Testis (tissue), 2 donors: ENCODE measurements at regions not wholly inside any gene's neighbourhood (a gene's known extent, or its start where the extent isn't known, plus 50 kb on each side); places are given as distances from the start of the nearest gene placed in this dataset.

ENCODE experiments used
- DNase-seq: peaks from one replicate; pipeline ENCODE4 v3.0.0-alpha.2; 2019
- H3K27ac ChIP-seq, 2 donors: fragments of 200-600 bp; sonication (generic); one replicate each; pipeline ENCODE4 v1.5.1; 2019
- H3K27me3 ChIP-seq: fragments of 200-600 bp; sonication (generic); one replicate; pipeline ENCODE4 v1.5.1; 2019
- H3K36me3 ChIP-seq: fragments of 200-600 bp; sonication (generic); one replicate; pipeline ENCODE4 v1.5.1; 2017; ENCODE audit warnings: low read depth; ENCODE audit errors: missing control alignments
- H3K4me1 ChIP-seq: fragments of 200-600 bp; sonication (generic); one replicate; pipeline ENCODE4 v1.5.1; 2019
- H3K4me3 ChIP-seq, 2 donors: fragments of 200-600 bp; sonication (generic); one replicate each; pipeline ENCODE4 v1.5.1; 2017 to 2019
- H3K9me3 ChIP-seq: fragments of 200-600 bp; sonication (generic); one replicate; pipeline ENCODE4 v1.5.1; 2017
- CTCF ChIP-seq, 3 experiments: fragments of 450-650 bp in 2 of 3; fragments of 200-600 bp in 1 of 3; sonication (generic) in 1 of 3; IDR thresholded peaks; one replicate each; pipeline ENCODE4 v1.5.1; 2016 to 2019; ENCODE audit warnings: antibody characterized with exemption in 3 of 3, mild to moderate bottlenecking in 2 of 3, moderate library complexity in 1 of 3
- POLR2A ChIP-seq: fragments of 450-650 bp; IDR thresholded peaks from one replicate; pipeline ENCODE4 v1.6.1; 2017; ENCODE audit warnings: antibody characterized with exemption, mild to moderate bottlenecking, moderate library complexity
- WGBS, 2 donors: methylation state at CpG; one replicate each; pipeline ENCODE4 v1.1.5; 2018; 5-methylcytosine and 5-hydroxymethylcytosine counted together
- intact Hi-C: fragments of 100-400 bp; cut with DNase I; formaldehyde crosslinking; loops from one replicate; pipeline ENCODE4 v1.15.1; 2023; ENCODE audit warnings: low total_unique reads

GRCh38 chr3:96430079-96430478 lies 384.3 kb upstream of the EPHA6 start:
- WGBS, 2 donors = 74 to 77% methylated on average over 2 of the region's 2 CpGs
- DNase-seq = no peak
- Histone ChIP-seq H3K9me3 (no peaks in the 10 kb centered on the region), H3K36me3 (no peaks in the 10 kb centered on the region), H3K4me1 (no peaks in the 10 kb centered on the region), H3K27ac (no peak overlapping the region), H3K4me3 (no peak overlapping the region), H3K27me3 (no peaks in the 10 kb centered on the region)
- TF ChIP-seq POLR2A = no peak
- no peak for TF ChIP-seq CTCF (IDR thresholded peaks at IDR 0.05)
- intact Hi-C loops = no loop called here

GRCh38 chr3:96434651-96435050 lies 379.7 kb upstream of the EPHA6 start:
- H3K4me3 ChIP-seq = no peak overlapping the region
- no peak overlapping the region for H3K27ac ChIP-seq
- intact Hi-C loops = no loop called here
- TF ChIP-seq POLR2A (no peak), CTCF (IDR thresholded peaks at IDR 0.05) (no peak)
- no peaks in the 10 kb centered on the region for H3K9me3 ChIP-seq
- H3K27me3 ChIP-seq = no peaks in the 10 kb centered on the region
- no peak for DNase-seq
- H3K36me3 ChIP-seq = no peaks in the 10 kb centered on the region
- H3K4me1 ChIP-seq = no peaks in the 10 kb centered on the region
- WGBS, 2 donors = 42 to 60% methylated on average over 2 of the region's 2 CpGs

GRCh38 chr3:96449346-96449745 lies 365.0 kb upstream of the EPHA6 start:
- DNase-seq = no peak

GRCh38 chr3:96449803-96450202 lies 364.6 kb upstream of the EPHA6 start:
- H3K9me3 ChIP-seq = no peaks in the 10 kb centered on the region
- TF ChIP-seq POLR2A (no peak), CTCF (IDR thresholded peaks at IDR 0.05) (no peak)
- DNase-seq = no peak
- intact Hi-C loops = no loop called here
- no peak overlapping the region for H3K27ac ChIP-seq
- H3K4me1 ChIP-seq = no peaks in the 10 kb centered on the region
- no peak overlapping the region for H3K4me3 ChIP-seq
- WGBS, 2 donors = 60 to 66% methylated on average over 4 of the region's 4 CpGs
- no peaks in the 10 kb centered on the region for H3K27me3 ChIP-seq
- no peaks in the 10 kb centered on the region for H3K36me3 ChIP-seq

More at GRCh38 chr3:96449346-96449745, 365.0 kb upstream of the EPHA6 start:
- WGBS, 2 donors = 50 to 73% methylated on average over 1 of the region's 1 CpG
- no peaks in the 10 kb centered on the region for H3K4me1 ChIP-seq
- no peak overlapping the region for H3K27ac ChIP-seq
- no peak overlapping the region for H3K4me3 ChIP-seq
- no peaks in the 10 kb centered on the region for H3K36me3 ChIP-seq
- H3K9me3 ChIP-seq = no peaks in the 10 kb centered on the region
- intact Hi-C loops = no loop called here
- no peaks in the 10 kb centered on the region for H3K27me3 ChIP-seq
- no peak for TF ChIP-seq CTCF (IDR thresholded peaks at IDR 0.05)
- no peak for TF ChIP-seq POLR2A

- 79 to 85% methylated on average over 2 of the region's 2 CpGs for WGBS, 2 donors
- intact Hi-C loops = no loop called here
- no peak overlapping the region for H3K27ac ChIP-seq
- no peak for TF ChIP-seq CTCF (IDR thresholded peaks at IDR 0.05)
- no peak for TF ChIP-seq POLR2A
- DNase-seq = no peak
- H3K9me3 ChIP-seq = no peaks in the 10 kb centered on the region
- no peaks in the 10 kb centered on the region for H3K36me3 ChIP-seq
- H3K4me1 ChIP-seq = no peaks in the 10 kb centered on the region
- H3K27me3 ChIP-seq = no peaks in the 10 kb centered on the region
- no peak overlapping the region for H3K4me3 ChIP-seq
Measured at GRCh38 chr3:96450699-96451098, 363.7 kb upstream of the EPHA6 start.
